Common myeloid progenitor, CD34-positive (primary cell): ENCODE measurements at regions not wholly inside any gene's neighbourhood (a gene's known extent, or its start where the extent isn't known, plus 50 kb on each side); places are given as distances from the start of the nearest gene placed in this dataset.

Experiments used
- CTCF ChIA-PET: fragments of 350-600 bp; sonication (Branson Sonifier 250); formaldehyde crosslinking; loops from one replicate; lab custom pipeline; 2021; ENCODE audit warnings: antibody characterized with exemption; lab: Charles Lee
- POLR2A ChIA-PET: fragments of 350-600 bp; sonication (Branson Sonifier 250); formaldehyde crosslinking; loops from one replicate; lab custom pipeline; 2021; ENCODE audit warnings: antibody characterized with exemption; lab: Charles Lee
- DNase-seq, 3 donors: peaks; one replicate each; pipeline versions ENCODE4 v3.0.0 to v3.0.0-alpha.2; 2013
- H3K27ac ChIP-seq, 2 experiments: 1 replicate in 1 of 2; 2 replicates in 1 of 2; pipeline ENCODE4 v1.7.0; 2013; ENCODE audit warnings: inconsistent platforms in 2 of 2, low read length in 2 of 2, mild to moderate bottlenecking in 2 of 2, low read depth in 1 of 2, moderate library complexity in 1 of 2; ENCODE audit not compliant: severe bottlenecking in 2 of 2, insufficient read depth in 1 of 2, poor library complexity in 1 of 2
- H3K27me3 ChIP-seq, 5 experiments: replicated peaks in 2 of 5; 1 replicate in 3 of 5; 2 replicates in 2 of 5; pipeline versions ENCODE4 v1.6.1 to v1.7.0; 2013; ENCODE audit warnings: low read length in 4 of 5, mild to moderate bottlenecking in 2 of 5, moderate library complexity in 2 of 5, inconsistent platforms in 1 of 5; ENCODE audit not compliant: insufficient read depth in 5 of 5, control insufficient read depth in 4 of 5
- H3K36me3 ChIP-seq, 4 experiments: 1 replicate in 2 of 4; 2 replicates in 2 of 4; pipeline versions ENCODE4 v1.6.1 to v1.7.0; 2013; ENCODE audit warnings: low read length in 3 of 4, control low read depth in 1 of 4, mild to moderate bottlenecking in 1 of 4; ENCODE audit not compliant: control insufficient read depth in 4 of 4, insufficient read depth in 4 of 4
- H3K4me1 ChIP-seq, 4 experiments: 1 replicate in 3 of 4; 2 replicates in 1 of 4; pipeline versions ENCODE4 v1.6.1 to v1.7.1; 2013; ENCODE audit warnings: low read length in 3 of 4, mild to moderate bottlenecking in 3 of 4, control low read depth in 1 of 4, inconsistent platforms in 1 of 4, moderate library complexity in 1 of 4; ENCODE audit not compliant: control insufficient read depth in 4 of 4, insufficient read depth in 4 of 4; ENCODE audit errors: control extremely low read depth in 1 of 4
- H3K4me3 ChIP-seq, 7 experiments: 1 replicate in 4 of 7; 2 replicates in 3 of 7; pipeline versions ENCODE4 v1.5.1 to v1.7.0; 2013; ENCODE audit warnings: mild to moderate bottlenecking in 7 of 7, low read length in 6 of 7, moderate library complexity in 6 of 7, inconsistent platforms in 2 of 7, low read depth in 2 of 7, control low read depth in 1 of 7; ENCODE audit not compliant: insufficient read depth in 4 of 7, control insufficient read depth in 1 of 7; ENCODE audit errors: extremely low read depth in 1 of 7
- H3K9me3 ChIP-seq, 5 experiments: 1 replicate in 4 of 5; 2 replicates in 1 of 5; pipeline versions ENCODE4 v1.6.1 to v1.7.1; 2013; ENCODE audit warnings: low read length in 4 of 5, mild to moderate bottlenecking in 2 of 5, inconsistent platforms in 1 of 5, low read depth in 1 of 5, moderate library complexity in 1 of 5; ENCODE audit not compliant: control insufficient read depth in 4 of 5, insufficient read depth in 2 of 5; ENCODE audit errors: control extremely low read depth in 1 of 5
- WGBS: methylation state at CpG from one replicate; pipeline ENCODE4 v1.1.5; 2013; ENCODE audit not compliant: insufficient coverage; 5-methylcytosine and 5-hydroxymethylcytosine counted together

- CTCF ChIA-PET, result no interaction called here
- no peaks in the 10 kb centered on the region for H3K36me3 ChIP-seq
- no peaks in the 10 kb centered on the region for H3K4me1 ChIP-seq
- no peaks in the 10 kb centered on the region for H3K27me3 ChIP-seq
- DNase-seq, result no peak
- no peak overlapping the region for H3K4me3 ChIP-seq
- H3K27ac ChIP-seq, result no peak overlapping the region
- H3K9me3 ChIP-seq, result no peaks in the 10 kb centered on the region
- POLR2A ChIA-PET, result no interaction called here
These were observed 213.7 kb upstream of the ZIC3 start for GRCh38 chrX:137352101-137352660.

DNA sequence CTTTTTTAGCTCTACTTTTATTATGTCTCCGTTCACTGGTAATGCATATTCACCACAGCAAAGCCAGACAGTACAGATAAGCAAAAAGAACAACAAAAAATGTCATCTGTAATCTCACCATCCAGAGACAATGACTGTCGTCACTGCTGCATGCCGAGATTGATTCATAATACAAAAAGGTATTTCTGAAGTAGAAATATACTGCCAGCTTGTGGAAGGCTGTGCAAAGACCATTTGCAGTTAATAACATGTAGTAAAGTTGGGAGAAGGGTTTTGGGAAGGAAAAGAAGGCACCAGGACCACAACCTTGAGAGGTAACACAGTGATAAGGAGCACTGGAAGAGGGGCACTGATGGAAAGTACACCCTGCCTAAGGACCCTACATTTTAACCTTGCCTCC lies 223.0 kb upstream of the ZIC3 start:
- Histone ChIP-seq H3K9me3 (no peaks in the 10 kb centered on the region), H3K27ac (no peak overlapping the region), H3K27me3 (no peaks in the 10 kb centered on the region), H3K4me1 (no peaks in the 10 kb centered on the region), H3K4me3 (no peak overlapping the region), H3K36me3 (no peaks in the 10 kb centered on the region)
- 83% methylated on average over 1 of the region's 3 CpGs for WGBS
- DNase-seq, result no peak
- ChIA-PET CTCF (no interaction called here), POLR2A (no interaction called here)

DNA sequence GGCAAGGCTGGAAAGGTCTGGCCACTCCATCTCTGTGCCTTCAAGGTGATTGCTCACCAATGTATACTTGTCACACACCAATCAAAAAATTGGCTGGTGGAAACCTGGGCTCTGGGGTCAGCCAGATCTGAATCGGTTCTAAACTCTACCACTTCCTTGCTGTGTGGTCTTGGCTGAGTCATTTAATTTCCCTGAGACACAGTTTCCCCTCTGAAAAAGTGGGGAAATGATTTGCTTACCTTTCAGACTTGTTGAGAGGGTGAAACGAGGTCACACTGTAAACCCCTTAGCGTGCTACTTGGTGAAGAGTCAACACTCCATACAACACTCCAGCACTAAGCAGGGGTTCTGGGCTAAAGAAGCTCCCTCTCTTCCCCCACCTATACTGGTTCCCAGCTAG lies 252.3 kb upstream of the ZIC3 start:
- Histone ChIP-seq H3K4me1 (no peaks in the 10 kb centered on the region), H3K36me3 (no peaks in the 10 kb centered on the region), H3K27me3 (no peaks in the 10 kb centered on the region), H3K9me3 (no peaks in the 10 kb centered on the region), H3K27ac (no peak overlapping the region), H3K4me3 (no peak overlapping the region)
- ChIA-PET POLR2A (no interaction called here), CTCF (no interaction called here)
- no peak for DNase-seq
- 66% methylated on average over 3 of the region's 3 CpGs for WGBS

GRCh38 chrX:137305404-137305803 lies 260.5 kb upstream of the ZIC3 start:
- Histone ChIP-seq H3K36me3 (no peaks in the 10 kb centered on the region), H3K4me1 (no peaks in the 10 kb centered on the region), H3K27me3 (peaks cover 0 to 4% (median 0%) of the 10 kb centered on the region in 5 experiments), H3K27ac (no peak overlapping the region), H3K4me3 (no peak overlapping the region), H3K9me3 (no peaks in the 10 kb centered on the region)
- POLR2A ChIA-PET, result no interaction called here
- CTCF ChIA-PET, result no interaction called here
- DNase-seq, result no peak

DNA sequence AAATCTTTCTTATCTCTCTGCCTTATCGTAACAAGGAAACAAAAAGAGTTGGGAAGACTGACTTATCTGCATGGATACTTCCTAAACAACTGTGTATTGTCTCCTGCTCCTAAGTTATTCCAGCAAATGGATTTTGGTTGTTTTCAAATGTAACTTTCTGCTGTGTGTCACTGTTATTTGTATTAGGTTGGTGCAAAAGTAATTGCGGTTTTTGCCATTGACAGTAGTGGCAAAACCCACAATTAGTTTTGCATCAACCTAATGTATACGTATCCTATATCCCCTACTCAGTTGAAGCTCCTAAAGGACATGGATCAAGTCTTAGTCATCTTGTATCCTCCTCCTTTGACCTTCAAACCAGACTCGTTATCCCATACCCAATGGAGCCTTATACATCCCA lies 263.4 kb upstream of the GPR101 start:
- no peak overlapping the region for H3K4me3 ChIP-seq
- ChIA-PET POLR2A (no interaction called here), CTCF (no interaction called here)
- 69% methylated on average over 2 of the region's 4 CpGs for WGBS
- no peaks in the 10 kb centered on the region for H3K36me3 ChIP-seq
- no peak for DNase-seq
- H3K27me3 ChIP-seq, result no peaks in the 10 kb centered on the region
- no peaks in the 10 kb centered on the region for H3K9me3 ChIP-seq
- no peaks in the 10 kb centered on the region for H3K4me1 ChIP-seq
- H3K27ac ChIP-seq, result no peak overlapping the region

- POLR2A ChIA-PET, result no interaction called here
- Histone ChIP-seq H3K9me3 (no peaks in the 10 kb centered on the region), H3K36me3 (no peaks in the 10 kb centered on the region), H3K27me3 (no peaks in the 10 kb centered on the region), H3K4me3 (no peak overlapping the region), H3K27ac (no peak overlapping the region), H3K4me1 (no peaks in the 10 kb centered on the region)
- no peak for DNase-seq
- WGBS, result 33% methylated on average over 1 of the region's 3 CpGs
- CTCF ChIA-PET, result no interaction called here
These were observed 256.2 kb upstream of the GPR101 start for GRCh38 chrX:137290011-137290410.

DNA sequence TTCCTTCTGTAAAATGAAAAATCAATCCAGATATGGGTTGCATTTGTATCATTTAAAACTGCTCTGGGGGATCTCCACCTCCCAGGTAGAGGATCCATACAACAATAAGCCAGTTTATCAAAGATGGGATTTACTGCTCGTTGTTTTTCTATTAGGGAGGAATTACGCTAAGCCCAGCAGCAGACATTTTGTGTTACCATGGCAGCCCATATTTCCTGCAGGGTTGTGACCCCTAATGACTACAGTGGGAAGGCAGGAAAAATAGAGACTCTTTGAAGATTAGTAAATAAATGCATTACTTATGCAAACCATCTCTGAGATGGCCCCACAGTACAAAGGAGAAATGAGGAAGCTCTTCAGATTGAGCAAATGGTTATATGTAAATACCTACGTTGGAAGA lies 253.4 kb upstream of the GPR101 start:
- no peak for DNase-seq
- H3K4me1 ChIP-seq, result no peaks in the 10 kb centered on the region
- H3K4me3 ChIP-seq, result no peak overlapping the region
- CTCF ChIA-PET, result no interaction called here
- POLR2A ChIA-PET, result no interaction called here
- H3K9me3 ChIP-seq, result no peaks in the 10 kb centered on the region
- H3K27ac ChIP-seq, result no peak overlapping the region
- 92% methylated on average over 2 of the region's 3 CpGs for WGBS
- no peaks in the 10 kb centered on the region for H3K36me3 ChIP-seq
- H3K27me3 ChIP-seq, result no peaks in the 10 kb centered on the region
